IMR-90 (cell line): ENCODE measurements at regions not wholly inside any gene's neighbourhood (a gene's known extent, or its start where the extent isn't known, plus 50 kb on each side); places are given as distances from the start of the nearest gene placed in this dataset.

Experiments
- ATAC-seq: fragments of 200-7000 bp; cut with Tn5 transposase; 2 replicates; pipeline ENCODE4 v1.9.1; 2020; ENCODE audit warnings: low read depth, mild to moderate bottlenecking, moderate library complexity
- BruUV-seq: library from RNA; stranded (reverse); fragments of 400-500 nt; replicated peaks from 2 replicates; lab custom pipeline; 2021; lab: Mats Ljungman, UMichigan
- CTCF ChIA-PET: fragments of 300-600 bp; formaldehyde crosslinking; extraction: SDS; loops from one replicate; lab custom pipeline; 2021; ENCODE audit warnings: antibody characterized with exemption; lab: Yijun Ruan, JAX
- POLR2A ChIA-PET: fragments of 300-600 bp; sonication (Branson Sonifier 250); formaldehyde crosslinking; loops from one replicate; lab custom pipeline; 2022; ENCODE audit warnings: antibody characterized with exemption; ENCODE audit not compliant: unreplicated experiment; lab: Charles Lee
- DNase-seq: peaks from one replicate; pipeline ENCODE4 v3.0.0; 2013
- H2AFZ ChIP-seq: replicated peaks from 2 replicates; pipeline ENCODE3; 2013; ENCODE audit warnings: low read length, mild to moderate bottlenecking; ENCODE audit not compliant: poor library complexity
- H2AK5ac ChIP-seq: 2 replicates; pipeline ENCODE4 v1.6.1; 2013; ENCODE audit warnings: low read depth, low read length, inconsistent platforms
- H2AK9ac ChIP-seq: replicated peaks from 2 replicates; pipeline ENCODE3; 2013; ENCODE audit warnings: mild to moderate bottlenecking, low read depth, low read length, moderate library complexity; ENCODE audit not compliant: poor library complexity
- H2BK120ac ChIP-seq: 2 replicates; pipeline ENCODE4 v1.6.1; 2013; ENCODE audit warnings: low read depth, low read length, inconsistent platforms
- H2BK15ac ChIP-seq: 3 replicates; pipeline ENCODE4 v1.6.1; 2013; ENCODE audit warnings: low read depth, low read length, inconsistent platforms
- H2BK20ac ChIP-seq: 2 replicates; pipeline ENCODE4 v1.6.1; 2013; ENCODE audit warnings: low read depth, mild to moderate bottlenecking, inconsistent platforms, low read length, moderate library complexity
- H2BK5ac ChIP-seq: 2 replicates; pipeline ENCODE4 v1.6.1; 2013; ENCODE audit warnings: mild to moderate bottlenecking, low read depth, low read length, inconsistent platforms; ENCODE audit not compliant: poor library complexity, severe bottlenecking
- H3K14ac ChIP-seq: replicated peaks from 2 replicates; pipeline ENCODE4 v1.6.1; 2013; ENCODE audit warnings: low read depth, low read length, inconsistent platforms
- H3K18ac ChIP-seq: 2 replicates; pipeline ENCODE4 v1.6.1; 2013; ENCODE audit warnings: low read depth, low read length, control low read depth
- H3K23ac ChIP-seq: 2 replicates; pipeline ENCODE4 v1.6.1; 2013; ENCODE audit warnings: low read depth, low read length, inconsistent platforms
- H3K27ac ChIP-seq: 2 replicates; pipeline ENCODE4 v1.5.1; 2013; ENCODE audit warnings: mild to moderate bottlenecking, control low read depth, low read length; ENCODE audit not compliant: insufficient read depth
- H3K27me3 ChIP-seq: 2 replicates; pipeline ENCODE4 v1.6.1; 2013; ENCODE audit warnings: low read length; ENCODE audit not compliant: control insufficient read depth, insufficient read depth
- H3K36me3 ChIP-seq: 2 replicates; pipeline ENCODE4 v1.6.1; 2013; ENCODE audit warnings: low read length, mixed read lengths; ENCODE audit not compliant: control insufficient read depth, insufficient read depth
- H3K4ac ChIP-seq: 2 replicates; pipeline ENCODE4 v1.6.1; 2013; ENCODE audit warnings: low read depth, low read length, inconsistent platforms
- H3K4me1 ChIP-seq: 2 replicates; pipeline ENCODE4 v1.6.1; 2013; ENCODE audit warnings: low read length, mixed read lengths; ENCODE audit not compliant: control insufficient read depth, insufficient read depth
- H3K4me2 ChIP-seq: 2 replicates; pipeline ENCODE4 v1.6.1; 2013; ENCODE audit warnings: low read depth, mild to moderate bottlenecking, control low read depth, low read length, moderate library complexity
- H3K4me3 ChIP-seq: 2 replicates; pipeline ENCODE4 v1.5.1; 2013; ENCODE audit warnings: low read depth, mild to moderate bottlenecking, control low read depth, low read length, moderate library complexity; ENCODE audit not compliant: insufficient read depth
- H3K56ac ChIP-seq: 2 replicates; pipeline ENCODE4 v1.6.1; 2013; ENCODE audit warnings: low read length, inconsistent platforms; ENCODE audit not compliant: insufficient read depth; ENCODE audit errors: extremely low read depth
- H3K79me1 ChIP-seq, 2 experiments: 2 replicates each; pipeline ENCODE4 v1.6.1; 2013; ENCODE audit warnings: low read length in 2 of 2, inconsistent platforms in 1 of 2, low read depth in 1 of 2
- H3K9ac ChIP-seq: 2 replicates; pipeline ENCODE4 v1.6.1; 2013; ENCODE audit warnings: low read depth, low read length, control low read depth
- H3K9me1 ChIP-seq: 2 replicates; pipeline ENCODE4 v1.6.1; 2013; ENCODE audit warnings: low read length, inconsistent platforms; ENCODE audit not compliant: insufficient read depth
- H3K9me3 ChIP-seq: 2 replicates; pipeline ENCODE4 v1.6.1; 2013; ENCODE audit warnings: low read length; ENCODE audit not compliant: control insufficient read depth, insufficient read depth
- H4K20me1 ChIP-seq: 2 replicates; pipeline ENCODE4 v1.6.1; 2013; ENCODE audit warnings: low read length, inconsistent platforms; ENCODE audit not compliant: insufficient read depth
- H4K5ac ChIP-seq: 2 replicates; pipeline ENCODE4 v1.6.1; 2013; ENCODE audit warnings: mild to moderate bottlenecking, low read depth, low read length, control low read depth
- H4K8ac ChIP-seq, 2 experiments: 2 replicates each; pipeline ENCODE4 v1.6.1; 2013; ENCODE audit warnings: low read depth in 2 of 2, low read length in 2 of 2, control low read depth in 1 of 2, inconsistent platforms in 1 of 2
- H4K91ac ChIP-seq: 2 replicates; pipeline ENCODE4 v1.6.1; 2013; ENCODE audit warnings: low read depth, low read length, inconsistent platforms; ENCODE audit not compliant: insufficient read depth
- BHLHE40 ChIP-seq: fragments of 150-350 bp; IDR thresholded peaks from 2 replicates; pipeline ENCODE4 v1.6.1; 2016; ENCODE audit warnings: mild to moderate bottlenecking, low read depth, low read length
- CEBPB ChIP-seq: IDR thresholded peaks from 2 replicates; pipeline ENCODE4 v1.6.1; 2012; ENCODE audit warnings: low read depth, low read length, improper control_type of control experiment
- CHD1 ChIP-seq: IDR thresholded peaks from 2 replicates; pipeline ENCODE4 v1.6.1; 2012; ENCODE audit warnings: low read depth, low read length, improper control_type of control experiment
- CTCF ChIP-seq: conservative IDR thresholded peaks from 2 replicates; pipeline ENCODE4 v1.5.1; 2012; ENCODE audit warnings: mild to moderate bottlenecking, low read depth, low read length, improper control_type of control experiment
- ELK1 ChIP-seq: fragments of 150-350 bp; IDR thresholded peaks from 2 replicates; pipeline ENCODE4 v1.6.1; 2016; ENCODE audit warnings: low read depth, mild to moderate bottlenecking, low read length, moderate library complexity, borderline replicate concordance
- FOS ChIP-seq: fragments of 150-350 bp; IDR thresholded peaks from 2 replicates; pipeline ENCODE4 v1.6.1; 2016; ENCODE audit warnings: low read depth, low read length
- MAFK ChIP-seq: IDR thresholded peaks from 2 replicates; pipeline ENCODE4 v1.6.1; 2012; ENCODE audit warnings: low read depth, low read length, improper control_type of control experiment
- MAZ ChIP-seq: IDR thresholded peaks from 2 replicates; pipeline ENCODE4 v1.6.1; 2012; ENCODE audit warnings: low read depth, mild to moderate bottlenecking, low read length, improper control_type of control experiment, moderate library complexity, borderline replicate concordance
- MXI1 ChIP-seq: IDR thresholded peaks from 2 replicates; pipeline ENCODE4 v1.6.1; 2012; ENCODE audit warnings: low read depth, mild to moderate bottlenecking, low read length, moderate library complexity, borderline replicate concordance
- NFE2L2 ChIP-seq: fragments of 150-350 bp; IDR thresholded peaks from 2 replicates; pipeline ENCODE4 v1.6.1; 2016; ENCODE audit warnings: low read depth, mild to moderate bottlenecking, low read length
- POLR2A ChIP-seq: IDR thresholded peaks from 2 replicates; pipeline ENCODE4 v1.6.1; 2012; ENCODE audit warnings: mild to moderate bottlenecking, low read depth, low read length
- RAD21 ChIP-seq: IDR thresholded peaks from 2 replicates; pipeline ENCODE4 v1.6.1; 2012; ENCODE audit warnings: low read length, improper control_type of control experiment
- RCOR1 ChIP-seq: IDR thresholded peaks from 2 replicates; pipeline ENCODE4 v1.6.1; 2012; ENCODE audit warnings: mild to moderate bottlenecking, low read length, improper control_type of control experiment; ENCODE audit not compliant: insufficient replicate concordance
- RFX5 ChIP-seq: IDR thresholded peaks from 2 replicates; pipeline ENCODE4 v1.8.0; 2012; ENCODE audit warnings: low read depth, mild to moderate bottlenecking, low read length, moderate library complexity
- SMC3 ChIP-seq: fragments of 150-350 bp; IDR thresholded peaks from 2 replicates; pipeline ENCODE4 v1.6.1; 2016; ENCODE audit warnings: low read depth, mild to moderate bottlenecking, antibody characterized with exemption, low read length, moderate library complexity
- USF2 ChIP-seq: fragments of 150-350 bp; IDR thresholded peaks from 2 replicates; pipeline ENCODE4 v1.6.1; 2017; ENCODE audit warnings: mild to moderate bottlenecking, antibody characterized with exemption, low read length, low read depth
- WGBS, 2 experiments: methylation state at CpG; one replicate each; pipeline versions ENCODE4 v1.1.5 to v1.1.7; 2013; ENCODE audit warnings: missing lambda C conversion rate in 2 of 2; ENCODE audit not compliant: insufficient read length in 1 of 2; ENCODE audit errors: extremely low coverage in 2 of 2; 5-methylcytosine and 5-hydroxymethylcytosine counted together
- dilution Hi-C: fragments of 300-500 bp; cut with HindIII; formaldehyde crosslinking; loops from one replicate; pipeline ENCODE4 v1.14.3; 2018; ENCODE audit warnings: low sequenced_read_pairs; ENCODE audit not compliant: unreplicated experiment
- in situ Hi-C: fragments of 300-500 bp; cut with MboI; formaldehyde crosslinking; loops from 3 replicates; pipeline ENCODE4 v1.14.3; 2019; ENCODE audit warnings: low sequenced_read_pairs, inconsistent platforms, mixed read lengths
- intact Hi-C: fragments of 100-400 bp; cut with micrococcal nuclease; formaldehyde crosslinking; loops from 2 replicates; pipeline ENCODE4 v1.10.0; 2022

GRCh38 chr6:91042656-91043055, 455.8 kb upstream of the MAP3K7 start:
- H3K4me3 ChIP-seq = no peak overlapping the region
- H3K9me1 ChIP-seq = no peaks in the 10 kb centered on the region
- H2BK5ac ChIP-seq = no peak overlapping the region
- no peak overlapping the region for H2AK9ac ChIP-seq
- H3K9ac ChIP-seq = no peak overlapping the region
- H2AFZ ChIP-seq = no peak overlapping the region
- no peaks in the 10 kb centered on the region for H3K27me3 ChIP-seq
- H2BK15ac ChIP-seq = no peak overlapping the region
- intact Hi-C loops = no loop called here
- no peaks in the 10 kb centered on the region for H3K36me3 ChIP-seq
- H3K18ac ChIP-seq = no peak overlapping the region
- no peak overlapping the region for H2BK20ac ChIP-seq
- no peak overlapping the region for H3K4me2 ChIP-seq
- 80% methylated on average over 1 of the region's 2 CpGs; no CpG with 5 or more reads in 1 of the 2 experiments for WGBS, 2 experiments
- H4K91ac ChIP-seq = no peak overlapping the region
- ChIA-PET POLR2A (no interaction called here), CTCF (no interaction called here)
- no peak overlapping the region for H3K27ac ChIP-seq
- TF ChIP-seq USF2 (no peak), CHD1 (no peak), ELK1 (no peak), POLR2A (no peak), BHLHE40 (no peak), MAZ (no peak), MAFK (no peak), NFE2L2 (no peak), RAD21 (no peak), SMC3 (no peak), RFX5 (no peak), RCOR1 (no peak), CTCF (no peak), MXI1 (no peak), FOS (no peak), CEBPB (no peak)
- H3K56ac ChIP-seq = no peak overlapping the region
- no peak overlapping the region for H3K14ac ChIP-seq
- ATAC-seq (no peak), DNase-seq (no peak)
- no peak overlapping the region for H3K4ac ChIP-seq
- H3K4me1 ChIP-seq = no peaks in the 10 kb centered on the region
- H4K8ac ChIP-seq = no peak overlapping the region
- no peak overlapping the region for H4K5ac ChIP-seq
- dilution Hi-C loops = no loop called here
- no peaks in the 10 kb centered on the region for H3K9me3 ChIP-seq
- in situ Hi-C loops = no loop called here
- H2BK120ac ChIP-seq = no peak overlapping the region
- no TSS peak for BruUV-seq
- no peak overlapping the region for H2AK5ac ChIP-seq
- no peak overlapping the region for H3K23ac ChIP-seq
- H4K20me1 ChIP-seq = no peaks in the 10 kb centered on the region
- H3K79me1 ChIP-seq = no peaks in the 10 kb centered on the region
